ENCODE measurements at regions not wholly inside any gene's neighbourhood (a gene's known extent, or its start where the extent isn't known, plus 50 kb on each side); places are given as distances from the start of the nearest gene placed in this dataset.
A peak's percentile ranks its signal among the peaks of the same experiment; 100 is the strongest.

GRCh38 chr5:8676695-8677094 is 807.7 kb downstream of the MTRR start:
- Histone ChIP-seq H3K27me3 (no peaks in the 10 kb centered on the region), H3K4me1 (no peaks in the 10 kb centered on the region), H3K9ac (no peak overlapping the region), H4K20me1 (ENCODE audit: low read depth) (no peaks in the 10 kb centered on the region), H3K4me3 (no peak overlapping the region), H2AFZ (replicated peaks) (no peak overlapping the region), H3K36me3 (no peaks in the 10 kb centered on the region), H3K79me2 (ENCODE audit: low read depth) (no peaks in the 10 kb centered on the region), H3K4me2 (no peak overlapping the region), H3F3A (ENCODE audit: low read depth) (no peaks in the 10 kb centered on the region), H3K9me3 (ENCODE audit: low read depth) (peaks cover 4% of the 10 kb centered on the region), H3K27ac (no peak overlapping the region)
- no peaks in the 10 kb centered on the region for H3K9me3 Mint-ChIP-seq
- no peak overlapping the region for H3K27ac Mint-ChIP-seq
- TF ChIP-seq CTCF (IDR thresholded peaks at IDR 0.05) (no peak), EZH2 (IDR thresholded peaks at IDR 0.05) (no peak), EZH2phosphoT487 (IDR thresholded peaks at IDR 0.05) (no peak)
- DNase-seq (ENCODE audit: low spot score), result no peak
- H3K36me3 Mint-ChIP-seq, result no peaks in the 10 kb centered on the region
- H3K4me3 Mint-ChIP-seq, result no peak overlapping the region
- H3K27me3 Mint-ChIP-seq (ENCODE audit: insufficient read depth, low read depth), result no peaks in the 10 kb centered on the region
- no peaks in the 10 kb centered on the region for H3K4me1 Mint-ChIP-seq

DNA sequence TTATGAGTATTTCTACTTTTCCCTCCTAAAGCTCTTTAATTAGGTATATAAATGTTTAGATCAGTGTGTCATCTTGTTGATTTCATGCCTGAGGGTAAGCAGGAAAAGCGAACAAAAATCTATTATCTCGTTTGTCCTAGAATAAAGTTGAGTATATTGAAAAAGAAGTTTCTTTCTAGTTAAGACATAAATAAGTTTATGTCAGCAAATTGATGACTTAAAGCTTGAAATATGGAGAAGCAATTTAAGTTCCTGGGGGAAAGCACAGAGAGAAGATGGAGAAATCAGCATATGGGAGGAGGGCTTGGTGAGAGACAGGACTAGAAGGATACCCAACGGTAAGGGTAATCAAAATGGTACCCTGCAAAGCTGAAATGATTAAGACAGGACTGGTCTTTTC is 813.4 kb downstream of the MTRR start:
- no peaks in the 10 kb centered on the region for H3K79me2 ChIP-seq (ENCODE audit: low read depth)
- no peaks in the 10 kb centered on the region for H3K4me1 Mint-ChIP-seq
- H3K27me3 ChIP-seq, result no peaks in the 10 kb centered on the region
- TF ChIP-seq EZH2phosphoT487 (IDR thresholded peaks at IDR 0.05) (no peak), EZH2 (IDR thresholded peaks at IDR 0.05) (no peak), CTCF (IDR thresholded peaks at IDR 0.05) (no peak)
- no peaks in the 10 kb centered on the region for H3K9me3 Mint-ChIP-seq
- no peaks in the 10 kb centered on the region for H3F3A ChIP-seq (ENCODE audit: low read depth)
- no peak overlapping the region for H3K9ac ChIP-seq
- no peak overlapping the region for H3K4me3 ChIP-seq
- H3K4me3 Mint-ChIP-seq, result no peak overlapping the region
- H3K27ac ChIP-seq, result no peak overlapping the region
- H3K4me2 ChIP-seq, result no peak overlapping the region
- H3K36me3 ChIP-seq, result no peaks in the 10 kb centered on the region
- H3K27me3 Mint-ChIP-seq (ENCODE audit: insufficient read depth, low read depth), result no peaks in the 10 kb centered on the region
- no peaks in the 10 kb centered on the region for H3K36me3 Mint-ChIP-seq
- peaks cover 4% of the 10 kb centered on the region for H3K9me3 ChIP-seq (ENCODE audit: low read depth)
- no peak for DNase-seq (ENCODE audit: low spot score)
- no peak overlapping the region for H3K27ac Mint-ChIP-seq
- H4K20me1 ChIP-seq (ENCODE audit: low read depth), result no peaks in the 10 kb centered on the region
- no peaks in the 10 kb centered on the region for H3K4me1 ChIP-seq
- H2AFZ ChIP-seq (replicated peaks), result no peak overlapping the region

DNA sequence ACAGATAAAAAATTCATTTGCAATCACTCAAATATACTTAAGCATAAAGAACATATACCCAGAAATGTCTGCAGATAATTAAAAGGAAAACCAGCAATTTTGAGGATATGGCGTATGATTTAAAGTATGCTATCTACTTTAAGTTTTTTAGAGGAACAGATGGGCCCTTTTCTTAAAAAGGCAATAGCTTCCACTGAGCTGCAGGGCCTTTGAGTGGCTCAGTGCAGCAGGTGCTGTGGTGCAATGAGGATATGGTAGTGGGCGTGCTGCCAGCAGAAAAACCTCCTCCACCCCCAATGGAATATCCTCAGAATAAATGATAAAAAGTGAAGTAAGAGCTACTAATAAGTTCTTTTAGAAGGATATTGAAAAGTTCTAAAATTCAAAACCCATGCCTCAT is 814.5 kb downstream of the MTRR start:
- Histone ChIP-seq H3K27ac (no peak overlapping the region), H3K9me3 (ENCODE audit: low read depth) (peaks cover 3% of the 10 kb centered on the region), H3K4me3 (no peak overlapping the region), H3K27me3 (no peaks in the 10 kb centered on the region), H3K9ac (no peak overlapping the region), H3K36me3 (no peaks in the 10 kb centered on the region), H4K20me1 (ENCODE audit: low read depth) (no peaks in the 10 kb centered on the region), H3F3A (ENCODE audit: low read depth) (no peaks in the 10 kb centered on the region), H3K79me2 (ENCODE audit: low read depth) (no peaks in the 10 kb centered on the region), H3K4me2 (no peak overlapping the region), H3K4me1 (no peaks in the 10 kb centered on the region), H2AFZ (replicated peaks) (no peak overlapping the region)
- H3K9me3 Mint-ChIP-seq, result no peaks in the 10 kb centered on the region
- no peak for DNase-seq (ENCODE audit: low spot score)
- no peak for TF ChIP-seq EZH2 (IDR thresholded peaks at IDR 0.05)
- no peak for TF ChIP-seq EZH2phosphoT487 (IDR thresholded peaks at IDR 0.05)
- no peak for TF ChIP-seq CTCF (IDR thresholded peaks at IDR 0.05)
- H3K4me3 Mint-ChIP-seq, result no peak overlapping the region
- no peak overlapping the region for H3K27ac Mint-ChIP-seq
- H3K4me1 Mint-ChIP-seq, result no peaks in the 10 kb centered on the region
- H3K36me3 Mint-ChIP-seq, result no peaks in the 10 kb centered on the region
- H3K27me3 Mint-ChIP-seq (ENCODE audit: insufficient read depth, low read depth), result no peaks in the 10 kb centered on the region

DNA sequence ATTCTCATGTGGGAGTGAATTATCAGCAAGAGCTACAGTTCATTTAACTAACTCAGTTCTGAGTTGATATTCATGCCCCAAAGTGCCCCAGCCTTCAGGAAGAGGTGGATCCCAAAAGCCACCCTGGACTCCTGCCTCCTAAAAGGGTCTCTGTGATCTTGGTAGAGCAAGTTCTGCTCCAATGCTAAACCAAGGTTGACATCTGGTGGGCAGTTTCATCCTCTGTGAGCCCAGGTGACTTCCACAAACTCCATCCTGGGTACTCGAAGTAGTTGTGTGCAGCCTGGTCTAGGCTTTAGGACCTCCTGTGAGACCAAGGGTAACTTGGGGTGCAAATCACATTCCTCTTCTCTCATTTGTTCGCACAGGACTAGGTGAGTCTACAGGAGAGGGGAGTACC is 816.8 kb downstream of the MTRR start:
- no peak overlapping the region for H3K4me2 ChIP-seq
- no peak overlapping the region for H3K9ac ChIP-seq
- Mint-ChIP-seq H3K27ac (no peak overlapping the region), H3K4me1 (no peaks in the 10 kb centered on the region), H3K9me3 (no peaks in the 10 kb centered on the region), H3K4me3 (no peak overlapping the region), H3K27me3 (ENCODE audit: insufficient read depth, low read depth) (no peaks in the 10 kb centered on the region), H3K36me3 (no peaks in the 10 kb centered on the region)
- H3K27ac ChIP-seq, result no peak overlapping the region
- H4K20me1 ChIP-seq (ENCODE audit: low read depth), result no peaks in the 10 kb centered on the region
- H3K36me3 ChIP-seq, result no peaks in the 10 kb centered on the region
- DNase-seq (ENCODE audit: low spot score), result peak; percentile 7
- no peaks in the 10 kb centered on the region for H3K79me2 ChIP-seq (ENCODE audit: low read depth)
- H3K27me3 ChIP-seq, result no peaks in the 10 kb centered on the region
- no peak overlapping the region for H3K4me3 ChIP-seq
- no peak for TF ChIP-seq EZH2phosphoT487 (IDR thresholded peaks at IDR 0.05)
- peak; percentile 15 for TF ChIP-seq CTCF (IDR thresholded peaks at IDR 0.05)
- no peak for TF ChIP-seq EZH2 (IDR thresholded peaks at IDR 0.05)
- H2AFZ ChIP-seq (replicated peaks), result no peak overlapping the region
- no peaks in the 10 kb centered on the region for H3K9me3 ChIP-seq (ENCODE audit: low read depth)
- H3F3A ChIP-seq (ENCODE audit: low read depth), result no peaks in the 10 kb centered on the region
- H3K4me1 ChIP-seq, result no peaks in the 10 kb centered on the region
